GM12891 (cell line): ENCODE measurements at regions not wholly inside any gene's neighbourhood (a gene's known extent, or its start where the extent isn't known, plus 50 kb on each side); places are given as distances from the start of the nearest gene placed in this dataset.

Experiments
- DNase-seq: peaks from one replicate; pipeline ENCODE4 v3.0.0; 2011; ENCODE audit warnings: low spot score; ENCODE audit not compliant: insufficient read length
- FAIRE-seq: peaks from 2 replicates; lab custom pipeline; 2011; peaks lifted over from hg19 to GRCh38; lab: Jason Lieb, UNC
- PAX5 ChIP-seq: IDR thresholded peaks from 2 replicates; pipeline ENCODE4 v1.6.1; 2011; ENCODE audit warnings: low read length, moderate library complexity, mild to moderate bottlenecking; ENCODE audit not compliant: insufficient read depth, severe bottlenecking
- POLR2A ChIP-seq: IDR thresholded peaks from 2 replicates; pipeline ENCODE4 v1.6.1; 2011; ENCODE audit warnings: low read depth, low read length, control low read depth
- POLR2AphosphoS5 ChIP-seq: IDR thresholded peaks from 2 replicates; pipeline ENCODE4 v1.6.1; 2011; ENCODE audit warnings: low read depth, low read length, control low read depth
- POU2F2 ChIP-seq: IDR thresholded peaks from 2 replicates; pipeline ENCODE4 v1.6.1; 2011; ENCODE audit warnings: low read depth, mild to moderate bottlenecking, control low read depth, low read length, moderate library complexity
- SPI1 ChIP-seq: IDR thresholded peaks from 2 replicates; pipeline ENCODE4 v1.6.1; 2011; ENCODE audit warnings: low read depth, low read length, control low read depth
- TAF1 ChIP-seq: IDR thresholded peaks from 2 replicates; pipeline ENCODE4 v1.6.1; 2011; ENCODE audit warnings: low read depth, low read length, control low read depth

DNA sequence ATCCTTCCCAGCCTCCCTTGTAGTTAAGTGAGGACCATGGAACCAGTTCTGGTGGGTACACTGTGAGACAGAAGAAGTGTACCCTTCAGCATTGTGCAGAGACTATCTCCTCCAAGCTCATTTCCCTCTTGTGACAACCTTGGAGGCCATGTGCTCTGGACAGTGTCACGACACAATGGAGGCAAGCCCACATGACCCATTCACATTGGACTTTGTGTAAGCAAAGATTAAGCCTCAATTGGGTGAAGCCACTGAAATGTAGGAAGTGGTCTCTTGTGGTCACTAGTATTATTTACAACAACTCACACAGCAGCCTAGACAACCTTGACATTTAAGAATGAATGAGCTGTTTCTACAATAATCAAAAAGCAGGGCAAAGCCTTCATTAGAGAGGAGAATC, 124.2 kb downstream of the INHBA start:
- no peak for FAIRE-seq
- no peak for DNase-seq
- no peak for TF ChIP-seq PAX5
- TF ChIP-seq POLR2AphosphoS5 = no peak
- TF ChIP-seq SPI1 = no peak
- TF ChIP-seq POLR2A = no peak
- no peak for TF ChIP-seq TAF1
- TF ChIP-seq POU2F2 = no peak

DNA sequence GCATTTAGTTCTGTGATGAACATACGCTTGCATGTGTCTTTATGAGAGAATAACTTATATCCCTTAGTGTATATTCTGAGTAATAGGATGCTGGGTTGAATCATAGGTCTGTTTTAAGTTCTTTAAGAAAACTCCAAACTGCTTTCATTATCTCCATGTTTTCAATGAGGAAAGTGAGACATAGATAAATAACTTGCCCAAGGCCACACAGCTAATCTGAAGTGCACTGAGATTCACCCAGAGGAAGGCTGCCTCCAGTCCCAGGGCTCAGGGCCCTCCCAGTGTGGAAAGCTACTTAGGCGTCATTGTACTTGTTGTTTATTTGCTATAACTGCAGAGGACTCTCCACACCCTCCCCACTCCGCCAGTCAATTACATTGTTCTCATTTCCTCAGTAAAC, 126.7 kb downstream of the INHBA start:
- no peak for FAIRE-seq
- no peak for DNase-seq
- TF ChIP-seq SPI1 (no peak), POLR2A (no peak), TAF1 (no peak), PAX5 (no peak), POU2F2 (no peak), POLR2AphosphoS5 (no peak)

DNA sequence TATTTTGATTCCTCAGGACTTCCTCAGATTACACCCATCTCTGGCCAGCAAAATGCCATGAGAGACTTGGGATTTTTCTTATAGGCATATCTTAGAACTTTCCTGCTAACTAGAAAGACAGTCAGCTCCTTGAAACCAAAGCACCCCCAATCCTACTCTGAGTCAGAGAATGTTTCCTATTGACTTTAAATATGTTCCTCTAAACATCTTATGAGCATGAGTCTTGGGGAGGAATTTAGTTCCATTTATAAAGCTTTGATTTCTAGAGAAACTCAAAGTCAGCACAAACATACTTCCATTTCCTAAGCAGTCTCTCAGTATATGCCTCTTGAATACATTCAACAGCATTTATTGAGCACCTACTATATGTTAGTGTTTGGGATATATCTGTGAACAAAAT, 128.5 kb downstream of the INHBA start:
- no peak for FAIRE-seq
- TF ChIP-seq PAX5 (no peak), POLR2A (no peak), TAF1 (no peak), POLR2AphosphoS5 (no peak), SPI1 (no peak), POU2F2 (no peak)
- DNase-seq = no peak

DNA sequence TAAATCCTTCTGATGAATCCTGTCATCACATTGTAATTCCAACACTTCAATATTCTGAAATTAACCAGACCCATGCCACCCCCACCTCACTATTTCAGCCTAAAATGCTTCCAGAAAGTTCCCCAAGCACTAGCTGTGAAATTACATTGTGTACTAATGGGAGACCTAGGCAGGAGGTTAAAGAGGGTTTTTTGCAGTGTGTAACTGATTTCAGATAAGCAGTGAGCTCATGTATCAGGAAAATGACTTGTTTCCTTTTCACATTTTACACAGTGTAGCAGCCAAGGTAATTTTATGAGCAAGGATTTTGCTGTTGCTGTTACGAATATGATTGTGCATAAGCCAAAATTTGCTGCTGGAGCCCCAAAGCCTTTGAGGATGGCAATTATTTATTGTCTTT, 129.0 kb downstream of the INHBA start:
- TF ChIP-seq PAX5 (no peak), TAF1 (no peak), POLR2A (no peak), SPI1 (no peak), POU2F2 (no peak)
- FAIRE-seq (no peak), DNase-seq (no peak)

DNA sequence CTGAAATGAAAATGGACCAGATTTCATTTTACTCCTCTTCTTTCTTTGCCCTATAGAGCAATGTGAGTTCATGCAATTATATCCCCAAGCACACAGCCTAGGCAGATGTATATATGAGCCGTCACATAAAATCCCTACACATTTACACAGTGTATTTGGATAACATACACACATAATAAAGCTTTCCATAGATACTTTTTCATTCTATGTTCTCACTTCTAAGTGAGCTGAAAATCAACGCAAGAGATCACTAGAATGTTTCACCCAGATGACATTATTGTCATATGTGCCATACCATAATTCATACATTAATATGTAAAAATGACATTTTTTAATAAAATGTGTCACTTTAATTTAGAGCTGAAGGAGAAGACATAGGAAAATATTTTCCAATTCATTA, 129.4 kb downstream of the INHBA start:
- no peak for FAIRE-seq
- no peak for DNase-seq
- TF ChIP-seq POLR2AphosphoS5 = no peak
- TF ChIP-seq POU2F2 = no peak
- TF ChIP-seq POLR2A = no peak
- no peak for TF ChIP-seq TAF1
- TF ChIP-seq SPI1 = no peak
- no peak for TF ChIP-seq PAX5

DNA sequence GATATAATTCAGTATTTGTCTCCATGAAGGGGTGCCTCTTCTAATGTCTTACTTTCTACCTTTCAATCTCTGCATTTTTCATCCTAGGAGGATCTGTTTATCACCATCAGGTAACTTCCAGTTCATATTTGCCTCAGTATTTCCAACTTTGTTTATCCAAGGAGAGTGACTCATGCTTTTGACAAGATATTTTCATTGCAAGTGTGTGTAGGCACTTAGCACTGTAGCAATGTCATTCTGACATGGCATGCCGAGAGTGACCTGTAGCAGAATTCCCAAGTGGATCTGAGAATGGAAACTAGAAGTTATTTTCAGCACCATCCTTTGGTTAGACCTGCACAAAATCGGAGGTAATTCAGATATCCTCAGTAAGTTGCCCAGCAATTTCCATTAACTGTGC, 129.9 kb downstream of the INHBA start:
- FAIRE-seq (no peak), DNase-seq (no peak)
- TF ChIP-seq POLR2AphosphoS5 (no peak), SPI1 (no peak), TAF1 (no peak), POLR2A (no peak), PAX5 (no peak), POU2F2 (no peak)

DNA sequence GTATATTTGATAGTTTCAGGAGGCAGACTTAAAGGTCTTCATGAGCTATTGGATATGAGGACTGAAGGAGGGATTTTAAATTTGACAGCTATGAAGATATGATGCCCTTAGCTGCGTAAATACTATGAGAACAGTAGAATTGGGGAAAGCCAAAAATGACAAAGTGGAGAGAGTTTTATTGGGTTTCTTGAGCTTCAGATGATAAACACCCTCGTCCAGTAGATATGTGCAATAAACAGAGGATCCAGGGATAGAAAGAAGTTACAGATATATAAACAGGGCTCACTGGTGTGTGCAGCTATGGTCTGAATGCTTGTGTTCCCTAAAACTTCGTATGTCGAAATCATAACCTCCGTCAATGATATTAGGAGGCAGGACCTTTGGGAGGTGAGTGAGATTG, 131.3 kb downstream of the INHBA start:
- FAIRE-seq (no peak), DNase-seq (no peak)
- TF ChIP-seq TAF1 = no peak
- TF ChIP-seq POU2F2 = no peak
- no peak for TF ChIP-seq SPI1
- TF ChIP-seq POLR2A = no peak
- no peak for TF ChIP-seq PAX5
- no peak for TF ChIP-seq POLR2AphosphoS5

DNA sequence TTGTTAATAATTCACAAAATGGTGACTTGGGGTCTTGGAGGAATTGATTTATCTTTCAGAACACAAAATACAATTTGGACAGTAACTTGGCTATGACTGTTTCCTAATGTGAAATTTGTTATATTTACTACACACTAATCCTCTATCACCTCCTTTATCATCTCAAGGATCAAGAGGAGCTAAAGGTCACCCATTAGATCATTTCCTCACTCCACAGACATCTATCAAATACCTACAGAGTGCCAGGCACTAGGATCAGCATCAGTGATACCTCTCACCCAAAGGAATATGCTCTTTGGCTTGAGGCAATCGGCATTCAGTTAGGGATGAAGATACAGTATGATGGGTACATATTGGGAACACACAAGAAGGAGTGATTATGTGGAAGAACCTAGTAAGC, 132.1 kb downstream of the INHBA start:
- TF ChIP-seq TAF1 (no peak), POLR2AphosphoS5 (no peak), POLR2A (no peak), SPI1 (no peak), PAX5 (no peak), POU2F2 (no peak)
- FAIRE-seq (no peak), DNase-seq (no peak)

DNA sequence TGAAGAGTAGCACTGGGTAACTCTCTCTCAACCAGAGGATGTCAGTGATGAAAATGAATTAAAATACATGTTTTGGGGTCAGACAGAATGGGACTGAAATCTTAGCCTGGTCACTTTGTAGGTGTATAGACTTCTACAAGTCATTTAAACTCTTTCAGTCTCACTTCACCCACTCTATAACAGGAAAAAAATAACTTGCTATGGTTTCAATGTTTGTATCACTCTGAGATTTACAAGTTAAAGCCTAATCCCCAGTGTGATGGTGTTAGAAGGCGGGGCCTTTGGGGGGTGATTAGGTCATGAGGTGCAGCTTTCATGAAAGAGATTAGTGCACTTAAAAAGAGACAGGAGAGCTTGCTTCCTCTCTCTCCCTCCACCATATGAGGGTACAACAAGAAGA, 134.8 kb downstream of the INHBA start:
- FAIRE-seq = no peak
- no peak for TF ChIP-seq PAX5
- no peak for TF ChIP-seq TAF1
- no peak for TF ChIP-seq POLR2AphosphoS5
- TF ChIP-seq POU2F2 = no peak
- no peak for TF ChIP-seq SPI1
- no peak for TF ChIP-seq POLR2A
- DNase-seq = no peak

DNA sequence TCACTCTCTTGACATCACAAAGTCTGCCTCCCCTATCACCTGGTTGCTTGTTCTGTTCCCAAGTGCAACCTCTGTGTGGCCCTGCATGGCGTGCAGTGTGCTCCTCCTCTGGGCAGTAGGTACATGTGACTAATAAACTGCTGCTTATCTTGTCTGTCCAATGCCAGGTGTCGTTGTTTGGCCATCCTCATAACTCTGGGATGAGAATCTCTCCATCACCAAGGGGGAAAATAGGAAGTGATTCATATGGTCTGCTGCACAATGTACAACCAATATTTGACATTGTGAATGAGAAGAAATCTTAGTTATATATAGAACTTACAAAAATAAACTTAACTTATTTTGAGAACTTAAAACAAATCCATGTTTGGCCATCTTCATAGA, 135.2 kb downstream of the INHBA start:
- no peak for TF ChIP-seq PAX5
- DNase-seq = no peak
- no peak for FAIRE-seq

DNA sequence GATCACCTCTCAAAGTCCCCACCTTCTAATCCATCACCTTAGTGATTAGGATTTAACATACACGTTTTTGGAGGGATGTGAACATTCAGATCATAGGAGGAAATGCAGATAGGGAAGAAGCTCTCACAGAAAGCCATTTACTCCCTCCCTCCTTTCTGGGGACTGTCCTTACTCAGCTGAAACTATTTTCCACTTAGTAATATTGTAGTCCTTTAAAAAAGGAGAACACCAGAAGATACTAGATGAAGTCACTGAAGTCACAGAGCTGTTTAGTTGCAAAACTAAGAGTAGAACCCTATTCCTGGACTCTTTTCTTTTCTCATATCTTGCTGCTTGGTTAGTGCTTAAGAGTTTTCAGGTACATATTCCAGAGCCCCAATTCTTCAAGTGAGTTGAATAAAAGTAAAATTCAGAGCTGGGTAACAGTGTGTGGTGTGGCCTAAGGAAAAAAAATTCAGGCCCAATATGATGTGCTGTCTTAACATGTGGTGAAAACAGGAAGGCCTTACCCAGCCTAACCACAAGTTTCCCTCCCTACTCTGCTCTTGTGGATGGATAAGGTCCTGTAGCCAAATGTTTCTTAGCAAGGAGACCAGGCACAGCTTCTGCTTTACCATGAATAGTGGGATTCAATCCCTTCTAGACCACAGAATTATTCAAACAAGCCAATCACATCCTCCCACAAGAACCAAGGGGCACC, 135.7 kb downstream of the INHBA start:
- no peak for FAIRE-seq

More for the DNA sequence above, 135.7 kb downstream of the INHBA start:
- TF ChIP-seq SPI1 = no peak
- no peak for TF ChIP-seq TAF1
- no peak for TF ChIP-seq POU2F2
- TF ChIP-seq POLR2AphosphoS5 = no peak
- no peak for TF ChIP-seq PAX5
- TF ChIP-seq POLR2A = no peak
- no peak for DNase-seq
